Thyroid gland (tissue), 4 donors: ENCODE measurements at regions not wholly inside any gene's neighbourhood (a gene's known extent, or its start where the extent isn't known, plus 50 kb on each side); places are given as distances from the start of the nearest gene placed in this dataset.

ENCODE experiments used
- POLR2A ChIP-seq, 2 donors: fragments of 450-650 bp; IDR thresholded peaks; one replicate each; pipeline ENCODE4 v1.6.1; 2017; ENCODE audit warnings: antibody characterized with exemption in 2 of 2, mild to moderate bottlenecking in 2 of 2, moderate library complexity in 1 of 2
- TF ChIP-seq, protein P1 (sequence below), 6 experiments: fragments of 200-600 bp in 3 of 6; fragments of 450-650 bp in 3 of 6; sonication (generic) in 3 of 6; IDR thresholded peaks; one replicate each; pipeline ENCODE4 v1.5.1; 2016 to 2019; ENCODE audit warnings: antibody characterized with exemption in 6 of 6, mild to moderate bottlenecking in 2 of 6, inconsistent platforms in 1 of 6, moderate library complexity in 1 of 6

DNA sequence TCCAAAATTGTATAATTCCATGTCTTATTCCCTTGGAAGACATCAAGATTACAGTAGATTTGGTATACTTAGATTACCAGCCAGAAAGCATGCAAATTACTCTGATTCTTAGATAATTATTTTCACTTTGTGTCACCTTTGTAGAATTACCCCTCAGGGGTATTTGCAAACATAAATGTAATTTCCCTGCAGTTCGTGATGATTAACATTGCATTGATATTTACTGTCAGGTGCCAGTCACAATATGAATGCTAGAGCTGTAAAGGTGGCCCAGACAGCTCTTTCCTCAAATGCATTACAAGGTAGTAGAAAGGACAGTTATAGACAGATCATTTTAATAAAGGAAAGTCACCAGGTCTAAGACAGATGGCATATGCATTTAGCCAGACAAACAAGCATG is 1537.5 kb upstream of the PIK3C3 start:
- TF ChIP-seq, protein P1, sequence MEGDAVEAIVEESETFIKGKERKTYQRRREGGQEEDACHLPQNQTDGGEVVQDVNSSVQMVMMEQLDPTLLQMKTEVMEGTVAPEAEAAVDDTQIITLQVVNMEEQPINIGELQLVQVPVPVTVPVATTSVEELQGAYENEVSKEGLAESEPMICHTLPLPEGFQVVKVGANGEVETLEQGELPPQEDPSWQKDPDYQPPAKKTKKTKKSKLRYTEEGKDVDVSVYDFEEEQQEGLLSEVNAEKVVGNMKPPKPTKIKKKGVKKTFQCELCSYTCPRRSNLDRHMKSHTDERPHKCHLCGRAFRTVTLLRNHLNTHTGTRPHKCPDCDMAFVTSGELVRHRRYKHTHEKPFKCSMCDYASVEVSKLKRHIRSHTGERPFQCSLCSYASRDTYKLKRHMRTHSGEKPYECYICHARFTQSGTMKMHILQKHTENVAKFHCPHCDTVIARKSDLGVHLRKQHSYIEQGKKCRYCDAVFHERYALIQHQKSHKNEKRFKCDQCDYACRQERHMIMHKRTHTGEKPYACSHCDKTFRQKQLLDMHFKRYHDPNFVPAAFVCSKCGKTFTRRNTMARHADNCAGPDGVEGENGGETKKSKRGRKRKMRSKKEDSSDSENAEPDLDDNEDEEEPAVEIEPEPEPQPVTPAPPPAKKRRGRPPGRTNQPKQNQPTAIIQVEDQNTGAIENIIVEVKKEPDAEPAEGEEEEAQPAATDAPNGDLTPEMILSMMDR (IDR thresholded peaks at IDR 0.05), result no peak
- TF ChIP-seq POLR2A (IDR thresholded peaks at IDR 0.05), result no peak
